Fibroblast of pulmonary artery (primary cell): ENCODE measurements at regions not wholly inside any gene's neighbourhood (a gene's known extent, or its start where the extent isn't known, plus 50 kb on each side); places are given as distances from the start of the nearest gene placed in this dataset.

Experiments
- DNase-seq: peaks from one replicate; pipeline ENCODE4 v3.0.0-alpha.2; 2010; ENCODE audit warnings: low read depth
- H3K4me3 ChIP-seq: replicated peaks from 2 replicates; pipeline ENCODE4 v1.5.1; 2011; ENCODE audit warnings: low read depth, mild to moderate bottlenecking, control low read depth, low read length, moderate library complexity
- TF ChIP-seq, protein P1 (sequence below): IDR thresholded peaks from 2 replicates; pipeline ENCODE4 v1.5.1; 2011; ENCODE audit warnings: mild to moderate bottlenecking, control low read depth, low read length, inconsistent platforms; ENCODE audit errors: missing control alignments

DNA sequence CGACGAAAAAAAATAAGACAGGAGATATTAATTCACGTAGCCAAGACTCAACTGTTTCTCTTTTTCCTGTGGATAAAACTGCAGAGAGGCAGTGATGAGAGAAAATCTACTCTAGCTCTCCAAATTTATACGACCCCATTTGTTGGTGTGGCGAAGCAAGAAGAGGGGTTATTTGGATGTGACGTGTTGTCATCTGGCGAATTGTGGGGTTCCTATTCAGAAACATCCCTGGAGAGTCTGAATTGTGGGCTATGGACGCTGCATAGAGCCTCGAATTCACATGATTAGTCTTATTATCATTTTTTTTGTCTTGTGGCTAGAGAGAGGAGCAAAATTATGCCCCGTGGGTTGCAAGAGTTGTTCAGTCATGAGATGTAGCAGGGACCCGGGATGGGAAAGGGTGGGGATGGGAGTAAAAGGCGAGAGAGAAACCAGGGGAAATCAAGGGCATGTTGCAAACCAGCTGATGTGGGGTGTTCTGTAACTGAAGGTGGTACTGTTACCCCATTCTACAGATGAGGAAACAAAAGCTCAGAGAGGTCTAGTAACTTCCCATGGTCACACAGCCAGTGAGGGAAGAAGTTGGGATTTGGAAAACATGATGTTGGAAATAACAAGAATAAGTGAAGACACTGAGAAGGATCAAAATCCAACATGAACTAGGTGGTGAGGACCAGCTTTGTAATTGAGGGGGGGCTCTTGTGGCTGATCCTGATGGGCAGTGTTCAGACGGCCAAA, 69.2 kb upstream of the SFMBT2 start:
- TF ChIP-seq, protein P1, sequence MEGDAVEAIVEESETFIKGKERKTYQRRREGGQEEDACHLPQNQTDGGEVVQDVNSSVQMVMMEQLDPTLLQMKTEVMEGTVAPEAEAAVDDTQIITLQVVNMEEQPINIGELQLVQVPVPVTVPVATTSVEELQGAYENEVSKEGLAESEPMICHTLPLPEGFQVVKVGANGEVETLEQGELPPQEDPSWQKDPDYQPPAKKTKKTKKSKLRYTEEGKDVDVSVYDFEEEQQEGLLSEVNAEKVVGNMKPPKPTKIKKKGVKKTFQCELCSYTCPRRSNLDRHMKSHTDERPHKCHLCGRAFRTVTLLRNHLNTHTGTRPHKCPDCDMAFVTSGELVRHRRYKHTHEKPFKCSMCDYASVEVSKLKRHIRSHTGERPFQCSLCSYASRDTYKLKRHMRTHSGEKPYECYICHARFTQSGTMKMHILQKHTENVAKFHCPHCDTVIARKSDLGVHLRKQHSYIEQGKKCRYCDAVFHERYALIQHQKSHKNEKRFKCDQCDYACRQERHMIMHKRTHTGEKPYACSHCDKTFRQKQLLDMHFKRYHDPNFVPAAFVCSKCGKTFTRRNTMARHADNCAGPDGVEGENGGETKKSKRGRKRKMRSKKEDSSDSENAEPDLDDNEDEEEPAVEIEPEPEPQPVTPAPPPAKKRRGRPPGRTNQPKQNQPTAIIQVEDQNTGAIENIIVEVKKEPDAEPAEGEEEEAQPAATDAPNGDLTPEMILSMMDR = no peak
- DNase-seq = no peak
- no peak overlapping the region for H3K4me3 ChIP-seq

DNA sequence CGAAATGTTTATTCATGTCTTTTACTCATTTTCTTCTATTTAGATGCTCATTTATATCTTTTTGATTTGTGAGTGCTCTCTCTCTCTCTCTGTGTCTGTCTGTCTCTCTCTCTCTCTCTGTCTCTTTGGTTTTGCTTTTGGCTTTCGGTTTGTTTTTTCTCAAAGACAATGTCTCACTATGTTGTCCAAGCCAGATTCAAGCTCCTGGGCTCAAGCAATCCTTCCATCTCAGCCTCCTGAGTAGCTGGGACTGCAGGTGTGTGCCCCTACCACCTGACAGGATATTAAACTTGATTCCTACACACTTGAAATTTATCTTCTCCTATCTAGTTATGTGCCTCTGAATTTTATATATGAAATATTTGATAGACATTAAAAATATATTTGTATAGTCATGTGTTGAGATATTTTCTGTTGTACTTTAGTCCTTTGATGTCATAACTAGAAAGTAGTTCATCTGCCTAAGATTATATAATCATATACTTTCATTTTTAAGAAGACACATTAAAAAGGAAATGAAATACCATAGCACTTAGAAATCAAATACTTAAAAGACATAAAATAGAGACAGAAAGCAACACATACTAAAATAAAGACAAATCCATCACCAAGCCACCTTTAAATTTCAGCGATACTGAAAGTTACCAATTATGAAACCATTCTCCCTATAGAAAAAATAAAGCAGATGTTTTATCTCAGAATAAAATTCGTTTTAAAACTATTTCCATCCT, 68.1 kb upstream of the SFMBT2 start:
- H3K4me3 ChIP-seq = no peak overlapping the region
- TF ChIP-seq, protein P1 = no peak
- DNase-seq = no peak

DNA sequence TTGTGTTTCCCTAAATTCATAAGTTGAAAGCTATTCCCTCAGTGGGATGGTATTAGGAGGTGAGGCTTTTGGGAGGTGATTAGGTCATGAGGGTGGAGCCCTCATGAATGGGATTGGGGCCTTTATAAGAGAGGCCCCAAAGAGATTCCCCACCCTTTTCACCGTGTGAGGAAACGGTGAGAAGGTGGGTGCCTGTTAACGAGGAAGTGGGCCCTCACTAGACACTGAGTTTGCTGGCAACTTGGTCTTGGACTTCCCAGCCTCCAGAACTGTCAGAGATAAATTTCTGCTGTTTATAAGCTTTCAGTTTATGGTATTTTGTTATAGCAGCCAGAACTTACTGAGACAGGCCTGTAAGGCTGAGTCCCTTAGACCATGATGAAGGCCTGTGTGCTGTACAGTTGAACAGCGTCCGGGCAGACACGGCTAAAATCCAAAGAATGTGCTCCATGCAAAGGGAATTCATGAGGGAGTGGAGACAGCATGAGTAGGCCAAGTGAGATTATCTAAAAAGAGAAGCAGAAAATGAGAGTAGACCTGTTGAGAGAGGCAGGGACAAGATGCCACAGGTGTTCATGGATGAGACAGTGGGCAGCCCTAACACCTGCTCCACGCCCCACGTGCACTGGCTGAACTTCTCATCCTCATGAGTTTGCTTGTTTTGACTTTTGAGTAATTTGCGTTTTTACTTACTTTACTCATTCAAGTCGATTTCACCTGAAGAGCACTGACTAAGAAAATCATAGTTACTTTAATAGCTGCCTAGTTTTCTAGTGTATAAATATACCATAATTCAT, 66.9 kb upstream of the SFMBT2 start:
- no peak for DNase-seq
- H3K4me3 ChIP-seq = no peak overlapping the region
- TF ChIP-seq, protein P1 = no peak

DNA sequence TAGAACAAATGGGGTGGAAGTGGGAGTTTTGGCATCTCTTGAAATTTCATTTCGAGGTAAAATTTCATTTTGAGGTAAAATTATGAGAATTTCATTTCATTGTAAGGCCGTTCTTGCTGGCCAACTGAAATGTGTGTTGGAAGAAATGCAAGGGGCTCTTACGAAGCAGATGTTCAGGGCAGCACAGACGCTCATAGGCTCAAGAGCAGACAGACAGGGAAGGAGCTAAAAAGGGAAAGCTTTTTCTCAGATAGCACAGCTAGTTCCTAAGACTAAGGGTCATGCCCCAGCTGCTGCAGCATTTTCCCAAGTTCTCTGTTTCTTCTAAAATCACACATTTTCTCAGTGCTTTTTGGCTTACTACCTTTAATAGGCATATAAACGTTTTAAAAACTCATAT, 65.1 kb upstream of the SFMBT2 start:
- DNase-seq = no peak
- TF ChIP-seq, protein P1 = no peak
- no peak overlapping the region for H3K4me3 ChIP-seq

DNA sequence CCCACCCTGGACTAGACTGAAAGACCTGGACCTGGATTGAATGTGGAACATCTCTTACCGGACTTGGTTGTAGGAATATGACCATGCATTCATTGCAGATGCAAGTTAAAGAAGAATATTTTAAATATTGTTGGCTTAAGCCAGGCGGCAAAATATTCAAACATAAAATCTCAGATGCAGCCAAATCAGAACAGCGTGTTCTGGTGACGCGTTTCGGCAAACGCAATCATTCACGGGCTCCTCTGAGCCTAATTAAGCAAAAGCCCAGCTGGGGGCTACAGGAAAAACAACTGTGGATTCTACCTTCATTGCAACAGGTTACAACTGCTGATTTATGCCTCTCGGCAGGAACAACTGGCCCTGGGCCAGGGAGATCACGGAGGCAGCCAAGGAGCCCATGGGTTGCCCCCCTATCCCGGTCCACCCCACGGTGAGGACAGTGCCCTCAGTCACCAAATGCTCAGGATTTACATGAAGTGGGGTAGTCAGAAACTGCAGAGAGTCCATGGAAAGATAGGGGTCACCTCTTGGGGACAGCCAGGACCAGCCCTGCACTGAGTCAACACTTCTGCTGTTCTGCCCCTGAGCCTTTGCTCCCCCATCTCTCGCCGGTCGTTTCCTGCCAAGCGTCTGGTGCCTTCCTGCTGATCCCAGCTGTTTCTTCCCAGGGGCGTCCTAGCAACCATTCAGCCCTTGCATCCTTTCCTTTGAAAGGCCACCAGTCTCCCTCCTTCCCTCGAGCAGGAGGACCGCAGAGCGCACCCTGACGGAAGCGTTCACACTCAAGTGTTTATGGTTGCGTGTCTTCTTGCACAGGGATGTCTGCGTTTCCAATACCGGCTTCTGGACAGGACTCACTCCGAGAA, 64.4 kb upstream of the SFMBT2 start:
- no peak overlapping the region for H3K4me3 ChIP-seq
- TF ChIP-seq, protein P1 = no peak
- no peak for DNase-seq

DNA sequence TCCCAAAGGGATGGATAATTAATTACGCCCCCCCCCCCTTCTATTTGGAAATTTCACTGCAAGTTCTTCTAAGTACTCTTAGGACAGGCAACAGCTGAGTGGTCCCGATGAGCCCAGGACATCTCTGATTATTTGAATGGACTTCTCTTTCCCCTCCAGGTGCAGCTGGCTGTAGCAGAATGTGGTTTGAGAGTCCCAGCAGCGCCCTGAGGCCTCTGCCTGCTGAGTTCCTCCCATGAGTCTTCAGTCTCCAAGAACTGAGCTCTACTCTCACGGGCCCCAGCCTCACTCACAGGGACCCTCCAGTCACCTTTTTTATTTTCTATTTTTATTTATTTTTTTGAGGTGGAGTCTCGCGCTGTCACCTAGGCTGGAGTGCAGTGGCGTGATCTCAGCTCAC, 63.6 kb upstream of the SFMBT2 start:
- TF ChIP-seq, protein P1 = no peak
- H3K4me3 ChIP-seq = no peak overlapping the region
- no peak for DNase-seq
